ENCODE measurements at regions not wholly inside any gene's neighbourhood (a gene's known extent, or its start where the extent isn't known, plus 50 kb on each side); places are given as distances from the start of the nearest gene placed in this dataset.

DNA sequence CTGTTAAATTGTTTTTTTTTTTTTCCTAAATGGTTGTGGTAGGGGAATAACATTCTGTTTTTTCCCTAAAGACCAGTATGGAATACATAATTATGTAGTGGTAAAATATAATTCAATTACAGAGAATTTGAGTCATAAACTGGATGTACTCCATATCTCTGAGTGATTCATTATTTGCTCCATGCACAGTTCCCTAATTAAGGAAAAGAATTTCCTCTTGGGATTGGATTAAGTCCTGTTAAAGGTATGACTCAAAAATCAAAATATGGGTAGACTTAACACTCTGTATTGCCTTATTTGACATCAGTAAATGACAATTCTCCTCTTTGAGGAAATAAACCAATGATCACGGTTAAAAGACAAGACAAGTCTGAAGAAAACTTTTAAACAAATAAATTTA lies 78.0 kb upstream of the KCNH8 start:
- TF ChIP-seq, protein P1, sequence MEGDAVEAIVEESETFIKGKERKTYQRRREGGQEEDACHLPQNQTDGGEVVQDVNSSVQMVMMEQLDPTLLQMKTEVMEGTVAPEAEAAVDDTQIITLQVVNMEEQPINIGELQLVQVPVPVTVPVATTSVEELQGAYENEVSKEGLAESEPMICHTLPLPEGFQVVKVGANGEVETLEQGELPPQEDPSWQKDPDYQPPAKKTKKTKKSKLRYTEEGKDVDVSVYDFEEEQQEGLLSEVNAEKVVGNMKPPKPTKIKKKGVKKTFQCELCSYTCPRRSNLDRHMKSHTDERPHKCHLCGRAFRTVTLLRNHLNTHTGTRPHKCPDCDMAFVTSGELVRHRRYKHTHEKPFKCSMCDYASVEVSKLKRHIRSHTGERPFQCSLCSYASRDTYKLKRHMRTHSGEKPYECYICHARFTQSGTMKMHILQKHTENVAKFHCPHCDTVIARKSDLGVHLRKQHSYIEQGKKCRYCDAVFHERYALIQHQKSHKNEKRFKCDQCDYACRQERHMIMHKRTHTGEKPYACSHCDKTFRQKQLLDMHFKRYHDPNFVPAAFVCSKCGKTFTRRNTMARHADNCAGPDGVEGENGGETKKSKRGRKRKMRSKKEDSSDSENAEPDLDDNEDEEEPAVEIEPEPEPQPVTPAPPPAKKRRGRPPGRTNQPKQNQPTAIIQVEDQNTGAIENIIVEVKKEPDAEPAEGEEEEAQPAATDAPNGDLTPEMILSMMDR (IDR thresholded peaks at IDR 0.05; ENCODE audit: borderline replicate concordance, extremely low read depth, low read length, poor library complexity, severe bottlenecking): no peak
- no peak for TF ChIP-seq EZH2 (IDR thresholded peaks at IDR 0.05; ENCODE audit: borderline replicate concordance, low read depth, low read length, severe bottlenecking)

Data from DND-41 (cell line).